IMR-90 (cell line): ENCODE measurements at regions not wholly inside any gene's neighbourhood (a gene's known extent, or its start where the extent isn't known, plus 50 kb on each side); places are given as distances from the start of the nearest gene placed in this dataset.

ENCODE experiments used
- ATAC-seq: fragments of 200-7000 bp; cut with Tn5 transposase; 2 replicates; pipeline ENCODE4 v1.9.1; 2020; ENCODE audit warnings: low read depth, mild to moderate bottlenecking, moderate library complexity
- BruUV-seq: library from RNA; stranded (reverse); fragments of 400-500 nt; replicated peaks from 2 replicates; lab custom pipeline; 2021; lab: Mats Ljungman, UMichigan
- CTCF ChIA-PET: fragments of 300-600 bp; formaldehyde crosslinking; extraction: SDS; loops from one replicate; lab custom pipeline; 2021; ENCODE audit warnings: antibody characterized with exemption; lab: Yijun Ruan, JAX
- POLR2A ChIA-PET: fragments of 300-600 bp; sonication (Branson Sonifier 250); formaldehyde crosslinking; loops from one replicate; lab custom pipeline; 2022; ENCODE audit warnings: antibody characterized with exemption; ENCODE audit not compliant: unreplicated experiment; lab: Charles Lee
- DNase-seq: peaks from one replicate; pipeline ENCODE4 v3.0.0; 2013
- H2AFZ ChIP-seq: replicated peaks from 2 replicates; pipeline ENCODE3; 2013; ENCODE audit warnings: low read length, mild to moderate bottlenecking; ENCODE audit not compliant: poor library complexity
- H2AK5ac ChIP-seq: 2 replicates; pipeline ENCODE4 v1.6.1; 2013; ENCODE audit warnings: low read depth, low read length, inconsistent platforms
- H2AK9ac ChIP-seq: replicated peaks from 2 replicates; pipeline ENCODE3; 2013; ENCODE audit warnings: mild to moderate bottlenecking, low read depth, low read length, moderate library complexity; ENCODE audit not compliant: poor library complexity
- H2BK120ac ChIP-seq: 2 replicates; pipeline ENCODE4 v1.6.1; 2013; ENCODE audit warnings: low read depth, low read length, inconsistent platforms
- H2BK15ac ChIP-seq: 3 replicates; pipeline ENCODE4 v1.6.1; 2013; ENCODE audit warnings: low read depth, low read length, inconsistent platforms
- H2BK20ac ChIP-seq: 2 replicates; pipeline ENCODE4 v1.6.1; 2013; ENCODE audit warnings: low read depth, mild to moderate bottlenecking, inconsistent platforms, low read length, moderate library complexity
- H2BK5ac ChIP-seq: 2 replicates; pipeline ENCODE4 v1.6.1; 2013; ENCODE audit warnings: mild to moderate bottlenecking, low read depth, low read length, inconsistent platforms; ENCODE audit not compliant: poor library complexity, severe bottlenecking
- H3K14ac ChIP-seq: replicated peaks from 2 replicates; pipeline ENCODE4 v1.6.1; 2013; ENCODE audit warnings: low read depth, low read length, inconsistent platforms
- H3K18ac ChIP-seq: 2 replicates; pipeline ENCODE4 v1.6.1; 2013; ENCODE audit warnings: low read depth, low read length, control low read depth
- H3K23ac ChIP-seq: 2 replicates; pipeline ENCODE4 v1.6.1; 2013; ENCODE audit warnings: low read depth, low read length, inconsistent platforms
- H3K27ac ChIP-seq: 2 replicates; pipeline ENCODE4 v1.5.1; 2013; ENCODE audit warnings: mild to moderate bottlenecking, control low read depth, low read length; ENCODE audit not compliant: insufficient read depth
- H3K27me3 ChIP-seq: 2 replicates; pipeline ENCODE4 v1.6.1; 2013; ENCODE audit warnings: low read length; ENCODE audit not compliant: control insufficient read depth, insufficient read depth
- H3K36me3 ChIP-seq: 2 replicates; pipeline ENCODE4 v1.6.1; 2013; ENCODE audit warnings: low read length, mixed read lengths; ENCODE audit not compliant: control insufficient read depth, insufficient read depth
- H3K4ac ChIP-seq: 2 replicates; pipeline ENCODE4 v1.6.1; 2013; ENCODE audit warnings: low read depth, low read length, inconsistent platforms
- H3K4me1 ChIP-seq: 2 replicates; pipeline ENCODE4 v1.6.1; 2013; ENCODE audit warnings: low read length, mixed read lengths; ENCODE audit not compliant: control insufficient read depth, insufficient read depth
- H3K4me2 ChIP-seq: 2 replicates; pipeline ENCODE4 v1.6.1; 2013; ENCODE audit warnings: low read depth, mild to moderate bottlenecking, control low read depth, low read length, moderate library complexity
- H3K4me3 ChIP-seq: 2 replicates; pipeline ENCODE4 v1.5.1; 2013; ENCODE audit warnings: low read depth, mild to moderate bottlenecking, control low read depth, low read length, moderate library complexity; ENCODE audit not compliant: insufficient read depth
- H3K56ac ChIP-seq: 2 replicates; pipeline ENCODE4 v1.6.1; 2013; ENCODE audit warnings: low read length, inconsistent platforms; ENCODE audit not compliant: insufficient read depth; ENCODE audit errors: extremely low read depth
- H3K79me1 ChIP-seq, 2 experiments: 2 replicates each; pipeline ENCODE4 v1.6.1; 2013; ENCODE audit warnings: low read length in 2 of 2, inconsistent platforms in 1 of 2, low read depth in 1 of 2
- H3K9ac ChIP-seq: 2 replicates; pipeline ENCODE4 v1.6.1; 2013; ENCODE audit warnings: low read depth, low read length, control low read depth
- H3K9me1 ChIP-seq: 2 replicates; pipeline ENCODE4 v1.6.1; 2013; ENCODE audit warnings: low read length, inconsistent platforms; ENCODE audit not compliant: insufficient read depth
- H3K9me3 ChIP-seq: 2 replicates; pipeline ENCODE4 v1.6.1; 2013; ENCODE audit warnings: low read length; ENCODE audit not compliant: control insufficient read depth, insufficient read depth
- H4K20me1 ChIP-seq: 2 replicates; pipeline ENCODE4 v1.6.1; 2013; ENCODE audit warnings: low read length, inconsistent platforms; ENCODE audit not compliant: insufficient read depth
- H4K5ac ChIP-seq: 2 replicates; pipeline ENCODE4 v1.6.1; 2013; ENCODE audit warnings: mild to moderate bottlenecking, low read depth, low read length, control low read depth
- H4K8ac ChIP-seq, 2 experiments: 2 replicates each; pipeline ENCODE4 v1.6.1; 2013; ENCODE audit warnings: low read depth in 2 of 2, low read length in 2 of 2, control low read depth in 1 of 2, inconsistent platforms in 1 of 2
- H4K91ac ChIP-seq: 2 replicates; pipeline ENCODE4 v1.6.1; 2013; ENCODE audit warnings: low read depth, low read length, inconsistent platforms; ENCODE audit not compliant: insufficient read depth
- BHLHE40 ChIP-seq: fragments of 150-350 bp; IDR thresholded peaks from 2 replicates; pipeline ENCODE4 v1.6.1; 2016; ENCODE audit warnings: mild to moderate bottlenecking, low read depth, low read length
- CEBPB ChIP-seq: IDR thresholded peaks from 2 replicates; pipeline ENCODE4 v1.6.1; 2012; ENCODE audit warnings: low read depth, low read length, improper control_type of control experiment
- FOS ChIP-seq: fragments of 150-350 bp; IDR thresholded peaks from 2 replicates; pipeline ENCODE4 v1.6.1; 2016; ENCODE audit warnings: low read depth, low read length
- WGBS, 2 experiments: methylation state at CpG; one replicate each; pipeline versions ENCODE4 v1.1.5 to v1.1.7; 2013; ENCODE audit warnings: missing lambda C conversion rate in 2 of 2; ENCODE audit not compliant: insufficient read length in 1 of 2; ENCODE audit errors: extremely low coverage in 2 of 2; 5-methylcytosine and 5-hydroxymethylcytosine counted together
- dilution Hi-C: fragments of 300-500 bp; cut with HindIII; formaldehyde crosslinking; loops from one replicate; pipeline ENCODE4 v1.14.3; 2018; ENCODE audit warnings: low sequenced_read_pairs; ENCODE audit not compliant: unreplicated experiment
- in situ Hi-C: fragments of 300-500 bp; cut with MboI; formaldehyde crosslinking; loops from 3 replicates; pipeline ENCODE4 v1.14.3; 2019; ENCODE audit warnings: low sequenced_read_pairs, inconsistent platforms, mixed read lengths
- intact Hi-C: fragments of 100-400 bp; cut with micrococcal nuclease; formaldehyde crosslinking; loops from 2 replicates; pipeline ENCODE4 v1.10.0; 2022

GRCh38 chr2:188811522-188811921 lies 162.7 kb upstream of the COL3A1 start:
- Histone ChIP-seq H4K5ac (peak overlapping the region; percentile 2; the same call in 1 of the 2 replicates), H3K4ac (peak overlapping the region; percentile 43; the same call in 1 of the 2 replicates), H2AK5ac (no peak overlapping the region), H3K9me1 (no peaks in the 10 kb centered on the region; the same call in 1 of the 2 replicates), H3K79me1 (no peaks in the 10 kb centered on the region), H3K36me3 (no peaks in the 10 kb centered on the region), H3K4me3 (no peak overlapping the region), H2BK5ac (peak overlapping the region; percentile 96), H2BK120ac (peak overlapping the region; percentile 62; the same call in 1 of the 2 replicates), H3K9me3 (no peaks in the 10 kb centered on the region), H3K23ac (no peak overlapping the region), H3K14ac (peak overlapping the region; percentile 32; the same call in 1 of the 2 replicates), H2AFZ (no peak overlapping the region), H2BK20ac (0 out of 2 replicates have a peak overlapping the region, but pooled peaks have one; percentile 64), H3K18ac (peak overlapping the region; percentile 22; the same call in 1 of the 2 replicates), H4K8ac (no peak overlapping the region), H3K4me2 (no peak overlapping the region; the same call in 1 of the 2 replicates), H4K91ac (no peak overlapping the region), H3K9ac (no peak overlapping the region), H3K27me3 (no peaks in the 10 kb centered on the region), H4K20me1 (no peaks in the 10 kb centered on the region), H2AK9ac (no peak overlapping the region), H3K4me1 (peaks cover 5% of the 10 kb centered on the region; the same call in 1 of the 2 replicates), H3K27ac (no peak overlapping the region), H3K56ac (no peak overlapping the region), H2BK15ac (no peak overlapping the region)
- in situ Hi-C loops: no loop called here
- DNase-seq (peak; percentile 81), ATAC-seq (peak; percentile 74)
- TF ChIP-seq FOS (peak; percentile 76; the same call in 1 of the 2 replicates), CEBPB (peak; percentile 96), BHLHE40 (no peak)
- BruUV-seq: no TSS peak
- WGBS, 2 experiments: no CpG with 5 or more reads among the region's 1 CpG
- CTCF ChIA-PET: no interaction called here
- dilution Hi-C loops: no loop called here
- intact Hi-C loops: loop anchor here (2.0 kb wide), 1 partner anchor 159 kb away; no protein-coding TSS in a partner anchor
- POLR2A ChIA-PET: no interaction called here
